ENCODE measurements at regions not wholly inside any gene's neighbourhood (a gene's known extent, or its start where the extent isn't known, plus 50 kb on each side); places are given as distances from the start of the nearest gene placed in this dataset.

GRCh38 chr2:12513339-12513738 is 203.4 kb upstream of the TRIB2 start:
- Histone ChIP-seq H3K79me2 (ENCODE audit: low read depth) (no peaks in the 10 kb centered on the region), H3K4me1 (replicated peaks; ENCODE audit: insufficient read depth) (no peaks in the 10 kb centered on the region; the same call in 1 of the 2 replicates), H3K9me2 (ENCODE audit: insufficient read depth) (no peaks in the 10 kb centered on the region), H3K27me3 (ENCODE audit: insufficient read depth, low read depth) (no peaks in the 10 kb centered on the region), H3K27ac (no peak overlapping the region), H3F3A (ENCODE audit: insufficient read depth, low read depth) (peaks cover 3% of the 10 kb centered on the region; the same call in 1 of the 2 replicates), H2AFZ (no peak overlapping the region; the same call in 1 of the 2 replicates), H4K20me1 (ENCODE audit: insufficient read depth) (no peaks in the 10 kb centered on the region), H3K36me3 (ENCODE audit: low read depth) (no peaks in the 10 kb centered on the region), H3K4me2 (no peak overlapping the region), H3K9me3 (ENCODE audit: insufficient read depth, low read depth) (0 out of 2 replicates have a peak, but pooled peaks cover 5% of the 10 kb centered on the region), H3K4me3 (no peak overlapping the region)
- intact Hi-C loops (cut with micrococcal nuclease; ENCODE audit: unreplicated experiment): no loop called here
- ChIA-PET CTCF (no interaction called here), POLR2A (ENCODE audit: unreplicated experiment) (no interaction called here)
- BruUV-seq (replicated peaks): no TSS peak
- DNase-seq: no peak
- no peak for TF ChIP-seq CTCF (conservative IDR thresholded peaks at IDR 0.05)
- TF ChIP-seq EZH2 (IDR thresholded peaks at IDR 0.05; ENCODE audit: low read depth): no peak

- TF ChIP-seq CTCF (conservative IDR thresholded peaks at IDR 0.05) (no peak), EZH2 (IDR thresholded peaks at IDR 0.05; ENCODE audit: low read depth) (no peak)
- no peak overlapping the region for H3K27ac ChIP-seq
- ChIA-PET POLR2A (ENCODE audit: unreplicated experiment) (no interaction called here), CTCF (no interaction called here)
- no peak for DNase-seq
- no peak overlapping the region for H3K4me3 ChIP-seq
- no TSS peak for BruUV-seq (replicated peaks)
- H3K4me1 ChIP-seq (replicated peaks; ENCODE audit: insufficient read depth): no peaks in the 10 kb centered on the region
- H3K9me2 ChIP-seq (ENCODE audit: insufficient read depth): no peaks in the 10 kb centered on the region
- H3K4me2 ChIP-seq: no peak overlapping the region
- intact Hi-C loops (cut with micrococcal nuclease; ENCODE audit: unreplicated experiment): no loop called here
- no peak overlapping the region for H2AFZ ChIP-seq
- no peaks in the 10 kb centered on the region for H3F3A ChIP-seq (ENCODE audit: insufficient read depth, low read depth)
- no peaks in the 10 kb centered on the region for H3K36me3 ChIP-seq (ENCODE audit: low read depth)
- no peaks in the 10 kb centered on the region for H3K79me2 ChIP-seq (ENCODE audit: low read depth)
- H3K9me3 ChIP-seq (ENCODE audit: insufficient read depth, low read depth): 0 out of 2 replicates have a peak, but pooled peaks cover 5% of the 10 kb centered on the region
- no peaks in the 10 kb centered on the region for H4K20me1 ChIP-seq (ENCODE audit: insufficient read depth)
- no peaks in the 10 kb centered on the region for H3K27me3 ChIP-seq (ENCODE audit: insufficient read depth, low read depth)
These were observed 202.6 kb upstream of the TRIB2 start for GRCh38 chr2:12514168-12514567.

GRCh38 chr2:12514631-12515437 is 201.9 kb upstream of the TRIB2 start:
- no peak for DNase-seq
- Histone ChIP-seq H3K4me1 (replicated peaks; ENCODE audit: insufficient read depth) (no peaks in the 10 kb centered on the region), H2AFZ (no peak overlapping the region), H3K9me2 (ENCODE audit: insufficient read depth) (no peaks in the 10 kb centered on the region), H3K27me3 (ENCODE audit: insufficient read depth, low read depth) (no peaks in the 10 kb centered on the region), H4K20me1 (ENCODE audit: insufficient read depth) (no peaks in the 10 kb centered on the region), H3K4me3 (no peak overlapping the region), H3K27ac (no peak overlapping the region), H3K9me3 (ENCODE audit: insufficient read depth, low read depth) (0 out of 2 replicates have a peak, but pooled peaks cover under 1% of the 10 kb centered on the region), H3K79me2 (ENCODE audit: low read depth) (no peaks in the 10 kb centered on the region), H3F3A (ENCODE audit: insufficient read depth, low read depth) (no peaks in the 10 kb centered on the region), H3K36me3 (ENCODE audit: low read depth) (no peaks in the 10 kb centered on the region), H3K4me2 (no peak overlapping the region)
- POLR2A ChIA-PET (ENCODE audit: unreplicated experiment): no interaction called here
- TF ChIP-seq EZH2 (IDR thresholded peaks at IDR 0.05; ENCODE audit: low read depth): no peak
- no peak for TF ChIP-seq CTCF (conservative IDR thresholded peaks at IDR 0.05)
- intact Hi-C loops (cut with micrococcal nuclease; ENCODE audit: unreplicated experiment): no loop called here
- no TSS peak for BruUV-seq (replicated peaks)
- CTCF ChIA-PET: no interaction called here
